HUDEP-2 (cell line): ENCODE measurements at regions not wholly inside any gene's neighbourhood (a gene's known extent, or its start where the extent isn't known, plus 50 kb on each side); places are given as distances from the start of the nearest gene placed in this dataset.

ENCODE experiments used
- DNase-seq, 76 experiments: peaks; one replicate each; lab custom pipeline; 2025; ENCODE audit not compliant: unreplicated experiment in 76 of 76; lab: John Stamatoyannopoulos, UW

GRCh38 chr3:13963137-13963886 is 83.4 kb upstream of the WNT7A start:
- DNase-seq = no peak

GRCh38 chr3:13954741-13955483 is 75.0 kb upstream of the WNT7A start:
- DNase-seq = no peak

- no peak for DNase-seq
Measured at GRCh38 chr3:13954266-13954665, 74.4 kb upstream of the WNT7A start.

- peak in 1 of 76 experiments; percentile 0 for DNase-seq
Measured at GRCh38 chr3:13951184-13951583, 71.3 kb upstream of the WNT7A start.

- DNase-seq = no peak
Measured at GRCh38 chr3:13950042-13950441, 70.2 kb upstream of the WNT7A start.

GRCh38 chr3:13947912-13948311 is 68.0 kb upstream of the WNT7A start:
- DNase-seq = no peak

GRCh38 chr3:13939206-13939605 is 59.3 kb upstream of the WNT7A start:
- no peak for DNase-seq

GRCh38 chr3:13937131-13937530 is 57.3 kb upstream of the WNT7A start:
- no peak for DNase-seq

GRCh38 chr3:13935494-13936094 is 55.7 kb upstream of the WNT7A start:
- DNase-seq = no peak

GRCh38 chr3:13934813-13935212 is 54.9 kb upstream of the WNT7A start:
- DNase-seq = no peak

GRCh38 chr3:13934315-13934714 is 54.4 kb upstream of the WNT7A start:
- no peak for DNase-seq

GRCh38 chr3:13932578-13933295 is 52.9 kb upstream of the WNT7A start:
- DNase-seq = no peak

GRCh38 chr3:13931172-13931571 is 51.3 kb upstream of the WNT7A start:
- no peak for DNase-seq
